HG03039 (cell line): ENCODE measurements at regions not wholly inside any gene's neighbourhood (a gene's known extent, or its start where the extent isn't known, plus 50 kb on each side); places are given as distances from the start of the nearest gene placed in this dataset.
"Not testable (repeated sequence)": the region's sequence is repeated elsewhere in the genome, so short reads cannot be mapped to it uniquely, and the experiment has no call there.

Experiments
- ATAC-seq: cut with Tn5 transposase; IDR thresholded peaks from one replicate; pipeline ENCODE4 v1.9.1; 2021; ENCODE audit warnings: mild to moderate bottlenecking, moderate library complexity; ENCODE audit not compliant: unreplicated experiment

DNA sequence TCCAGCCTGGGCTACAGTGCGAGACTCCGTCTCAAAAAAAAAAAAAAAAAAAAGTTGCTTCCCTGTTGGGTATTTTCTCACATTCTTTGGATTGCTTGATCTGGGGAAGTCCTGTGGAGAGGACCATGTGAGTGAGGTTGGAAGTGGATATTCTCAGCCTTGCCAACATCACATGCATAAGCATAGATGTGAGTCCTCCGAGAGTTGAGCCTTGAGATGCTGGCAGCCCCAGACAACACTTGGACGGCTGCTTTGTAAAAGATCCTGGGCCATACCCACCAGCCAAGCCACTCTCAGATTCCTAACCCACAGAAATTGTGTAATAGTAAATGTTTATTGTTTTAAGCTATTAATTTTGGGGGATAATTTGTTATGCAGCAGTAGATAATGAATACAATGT, 1570.0 kb upstream of the GOT2 start:
- no peak for ATAC-seq

DNA sequence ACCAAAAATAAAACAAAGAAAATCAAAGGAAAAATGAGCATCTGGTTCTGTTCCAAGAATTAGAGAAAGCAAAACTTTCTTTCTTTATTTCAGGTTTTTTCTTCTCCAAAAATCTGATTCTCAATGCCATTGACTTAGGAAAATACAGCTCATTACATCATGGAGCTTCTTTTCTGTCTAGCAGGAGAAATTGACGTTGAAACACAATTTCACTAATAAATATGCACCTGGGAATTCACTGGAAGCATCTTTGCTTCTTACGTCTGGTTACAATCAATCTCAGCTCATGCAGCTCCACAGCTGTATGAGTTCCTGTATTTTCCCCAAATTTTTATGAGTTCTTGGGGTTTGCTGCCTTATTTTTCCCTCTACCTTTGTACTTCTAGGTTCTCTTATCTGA, 1568.6 kb upstream of the GOT2 start:
- no peak for ATAC-seq

DNA sequence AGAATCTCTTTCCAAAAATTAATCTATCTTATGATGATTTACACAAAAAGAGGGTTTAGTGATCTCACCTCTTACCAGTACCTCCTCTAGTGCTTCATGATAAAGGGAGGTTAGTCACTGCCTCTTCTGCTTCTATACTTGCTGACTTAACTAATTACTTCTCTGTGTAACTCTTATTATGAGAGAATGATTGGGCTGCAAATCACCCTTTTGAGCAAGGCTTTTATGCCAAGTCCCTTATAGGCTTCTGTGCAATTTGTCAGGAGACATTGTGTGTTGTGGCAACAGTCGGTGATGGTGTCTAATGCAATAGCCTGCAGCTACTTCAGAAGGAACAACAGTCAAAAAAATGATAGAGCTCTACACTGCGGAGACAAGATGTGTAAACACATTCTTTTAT, 1568.1 kb upstream of the GOT2 start:
- ATAC-seq, result no peak

DNA sequence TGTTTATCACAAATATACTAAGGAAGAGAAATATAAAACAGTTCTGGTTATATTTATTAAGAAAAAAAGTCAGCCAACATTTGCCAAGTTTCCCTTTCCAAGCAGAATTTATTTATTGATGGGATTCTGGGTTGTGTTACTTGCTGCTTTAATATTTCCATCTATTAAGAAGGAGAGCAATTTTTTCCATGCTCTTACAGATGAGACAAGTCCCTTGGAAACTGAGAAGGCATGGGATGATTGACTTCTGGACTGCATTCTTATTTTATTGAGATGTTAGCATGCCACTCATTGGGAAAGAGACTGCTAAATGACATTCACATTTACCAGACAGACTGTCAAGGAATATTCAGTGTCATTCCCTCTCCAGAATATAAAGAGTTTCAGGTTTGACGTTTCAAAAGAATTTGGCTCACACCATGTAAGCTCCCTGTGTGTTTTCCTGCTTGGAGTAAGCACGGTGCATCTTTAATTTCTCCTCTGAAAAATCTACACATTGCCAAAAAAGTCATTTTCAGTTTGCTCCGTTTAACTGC, 1565.2 kb upstream of the GOT2 start:
- ATAC-seq, result no peak

DNA sequence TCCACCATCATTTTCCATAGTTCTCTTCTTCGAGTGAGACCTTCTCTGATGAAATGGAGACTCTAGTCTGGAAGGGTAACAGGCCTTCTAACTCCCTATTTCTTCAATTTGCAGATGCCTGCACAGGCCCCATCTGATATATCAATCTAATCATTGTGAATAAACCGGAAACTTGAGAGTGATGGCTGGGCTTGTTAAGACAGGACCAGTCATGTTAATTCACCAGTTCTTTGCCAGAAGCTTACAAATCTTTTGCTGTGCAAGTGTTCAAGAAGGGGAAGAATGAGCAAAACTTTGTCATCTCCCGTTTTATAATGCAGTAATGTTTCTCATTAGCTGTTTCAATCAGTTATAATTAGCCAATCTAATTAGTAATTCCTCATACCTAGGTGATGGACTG, 1561.3 kb upstream of the GOT2 start:
- ATAC-seq, result no peak

DNA sequence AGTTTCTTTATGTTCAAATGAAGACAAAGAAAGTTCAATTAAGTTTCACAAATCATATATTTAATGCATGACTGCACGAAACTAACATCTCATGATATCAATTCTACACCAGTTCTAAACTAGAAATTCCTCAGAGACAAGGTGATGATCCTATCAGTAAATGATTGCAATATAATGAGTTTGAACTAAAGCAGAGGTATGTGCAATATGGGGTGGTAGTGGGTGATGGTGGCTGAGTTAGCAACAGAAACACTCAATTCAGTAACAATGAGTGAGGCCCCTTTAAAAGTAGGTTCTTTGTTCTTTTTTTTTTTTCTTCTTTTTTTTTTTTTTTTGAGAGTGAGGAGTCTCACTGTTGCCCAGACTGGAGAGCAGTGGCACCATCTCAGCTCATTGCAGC, 1551.7 kb upstream of the GOT2 start:
- ATAC-seq, result no peak

DNA sequence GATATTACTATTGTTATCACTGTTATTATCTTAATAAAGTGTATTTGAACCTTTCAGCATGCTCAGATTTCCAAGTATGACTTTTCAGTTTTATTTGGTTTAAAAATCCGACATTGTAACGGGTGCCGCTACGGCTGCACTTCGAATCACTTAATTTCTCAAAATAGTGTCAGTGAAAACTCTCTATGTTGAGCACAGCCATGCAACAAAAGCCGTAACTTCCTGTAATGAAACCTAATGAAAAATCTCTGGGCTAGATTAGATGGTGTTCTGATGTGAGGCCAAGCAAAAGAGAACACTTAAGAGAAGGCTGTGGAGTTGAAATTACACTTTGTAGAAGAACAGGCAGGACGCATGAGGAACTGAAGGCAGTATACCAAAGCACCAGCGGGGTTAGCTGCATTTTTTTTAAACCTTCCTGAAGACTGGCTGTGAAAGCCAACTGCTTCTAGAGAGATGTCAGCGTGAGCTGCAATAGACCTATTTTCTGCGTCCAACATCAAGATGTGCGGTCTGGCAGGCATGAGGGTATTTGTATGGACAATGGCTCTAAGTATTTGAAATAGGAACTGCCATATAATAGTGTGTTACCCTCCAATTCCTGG, 1545.0 kb upstream of the GOT2 start:
- no peak for ATAC-seq

DNA sequence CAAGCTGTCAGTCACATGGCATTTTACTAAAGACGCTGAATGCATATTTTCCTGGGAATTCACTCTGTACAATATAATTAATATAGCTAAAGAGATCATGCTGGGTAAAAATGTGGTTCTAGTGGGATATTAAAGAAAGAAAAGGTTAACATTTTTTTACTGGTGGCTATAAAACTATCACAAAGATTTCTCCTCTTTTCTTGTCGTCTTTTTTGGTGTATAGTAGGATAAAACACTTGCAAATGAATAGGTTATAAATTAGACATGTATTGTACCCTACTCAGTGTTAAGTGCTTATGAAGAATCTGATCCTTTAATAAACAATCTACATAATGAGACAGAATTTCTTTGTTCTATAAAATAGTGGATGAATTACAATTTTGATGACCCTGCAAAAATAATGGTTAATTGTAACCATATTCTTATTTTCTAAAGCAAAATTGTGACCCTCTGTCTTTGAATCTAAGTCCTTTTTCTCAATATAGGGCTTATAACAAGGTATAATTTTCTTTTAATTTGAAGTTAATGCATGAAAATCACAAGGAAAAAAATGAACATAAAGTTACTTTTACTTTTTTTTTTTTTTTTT, 1540.4 kb upstream of the GOT2 start:
- no peak for ATAC-seq

DNA sequence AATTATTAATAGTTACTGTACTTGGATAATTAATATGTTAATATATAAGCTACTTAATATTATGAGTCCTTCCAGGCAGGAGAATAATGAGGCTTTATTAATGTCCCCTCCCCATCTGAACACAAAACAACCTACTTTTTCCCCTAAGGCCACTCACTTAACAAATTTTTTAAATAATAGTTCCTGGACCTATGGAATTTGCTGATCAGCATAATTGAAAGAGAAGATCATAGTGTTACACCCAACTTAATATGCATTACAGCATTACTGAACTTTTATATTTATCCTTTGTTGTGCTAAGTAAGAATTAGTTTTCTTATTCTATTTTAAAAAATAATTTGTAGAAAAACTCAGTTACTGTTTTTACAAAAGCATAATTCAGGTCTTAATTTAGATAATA, 1537.7 kb upstream of the GOT2 start:
- no peak for ATAC-seq

DNA sequence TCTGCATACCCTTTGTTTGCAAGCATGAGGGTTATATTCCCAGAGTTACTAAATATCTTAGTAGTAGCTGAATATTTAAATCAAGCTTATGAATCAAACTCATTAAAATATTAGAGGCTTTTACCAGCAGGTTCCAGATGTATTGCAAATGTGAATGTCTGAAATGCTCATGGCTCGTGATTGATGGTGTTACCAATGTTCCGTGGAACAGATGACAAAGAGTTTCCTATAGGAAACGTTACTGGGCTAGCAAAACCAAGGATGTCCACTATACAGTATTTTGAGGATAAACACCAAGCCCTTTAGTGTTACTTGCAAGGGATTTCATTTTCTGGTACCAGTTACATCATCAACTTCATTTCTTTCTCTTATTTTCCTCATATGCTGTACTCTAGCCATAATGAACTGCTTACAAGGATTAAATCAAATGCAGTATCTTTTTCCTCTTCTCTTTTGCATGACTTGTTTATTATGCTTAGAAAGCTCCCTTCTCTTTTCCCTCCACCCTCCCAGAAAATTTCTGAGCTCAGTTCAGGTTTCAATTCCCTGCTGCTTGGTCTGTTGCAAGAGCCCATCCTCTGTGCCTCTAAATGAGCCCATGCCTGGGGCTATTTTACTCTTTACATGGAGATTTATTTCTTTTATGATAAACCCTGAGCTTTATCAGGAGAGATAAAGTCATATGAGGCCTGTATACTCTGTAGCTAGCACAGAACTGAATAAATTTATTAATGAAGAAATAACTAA, 1537.1 kb upstream of the GOT2 start:
- no peak for ATAC-seq

DNA sequence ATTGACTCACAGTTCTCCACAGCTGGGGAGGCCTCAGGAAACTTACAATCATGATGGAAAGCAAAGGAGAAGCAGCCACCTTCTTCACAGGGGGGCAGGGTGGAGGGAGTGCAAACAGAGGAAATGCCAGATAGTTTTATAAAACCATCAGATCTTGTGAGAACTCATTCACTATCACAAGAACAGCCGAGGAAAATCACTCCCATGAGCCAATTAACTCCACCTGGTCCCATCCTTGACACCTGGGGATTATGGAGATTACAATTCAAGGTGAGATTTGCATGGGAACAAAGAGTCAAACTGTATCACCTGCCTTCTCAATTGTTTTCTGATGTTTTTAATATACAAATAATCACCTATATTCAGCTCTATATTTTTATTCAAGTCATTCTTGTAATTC, 1527.3 kb upstream of the GOT2 start:
- ATAC-seq, result no peak

DNA sequence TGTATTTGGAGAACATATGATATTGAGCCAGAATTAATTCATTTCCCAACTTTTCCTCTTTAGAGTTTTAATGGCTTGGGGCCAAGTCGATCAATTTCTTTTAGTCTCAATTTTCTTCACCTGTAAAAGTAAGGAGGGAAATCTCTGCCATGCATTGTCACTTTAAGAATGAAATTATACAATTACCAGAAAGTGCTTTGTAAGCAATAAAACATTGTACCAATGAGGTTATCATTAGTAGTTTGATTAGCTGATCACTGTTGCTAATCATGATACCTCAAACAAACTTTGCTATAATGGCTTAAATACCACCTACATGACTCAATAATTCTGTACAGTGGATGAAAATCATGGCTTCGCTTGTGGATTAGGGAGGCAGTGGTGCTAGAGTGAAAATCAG, 1525.8 kb upstream of the GOT2 start:
- no peak for ATAC-seq

DNA sequence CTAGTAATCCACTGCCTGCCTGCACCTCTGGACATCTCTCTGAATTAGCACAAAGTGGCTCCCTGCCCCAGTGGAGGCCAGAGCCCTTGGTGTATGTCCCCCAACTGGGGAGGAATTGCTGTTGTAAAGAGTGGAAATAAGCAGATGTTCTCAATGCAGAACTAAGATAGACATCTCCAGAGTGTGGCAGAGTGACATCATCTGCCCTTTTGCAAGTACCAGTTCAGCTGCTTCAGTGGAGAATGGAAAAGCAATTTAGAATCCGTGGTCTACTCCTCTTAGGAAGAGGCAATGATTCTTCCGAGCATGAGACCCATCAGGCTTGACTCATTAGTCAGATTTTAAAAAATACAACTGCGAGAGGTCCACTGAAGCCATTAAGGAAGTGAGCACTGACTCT, 1512.0 kb upstream of the GOT2 start:
- no peak for ATAC-seq

DNA sequence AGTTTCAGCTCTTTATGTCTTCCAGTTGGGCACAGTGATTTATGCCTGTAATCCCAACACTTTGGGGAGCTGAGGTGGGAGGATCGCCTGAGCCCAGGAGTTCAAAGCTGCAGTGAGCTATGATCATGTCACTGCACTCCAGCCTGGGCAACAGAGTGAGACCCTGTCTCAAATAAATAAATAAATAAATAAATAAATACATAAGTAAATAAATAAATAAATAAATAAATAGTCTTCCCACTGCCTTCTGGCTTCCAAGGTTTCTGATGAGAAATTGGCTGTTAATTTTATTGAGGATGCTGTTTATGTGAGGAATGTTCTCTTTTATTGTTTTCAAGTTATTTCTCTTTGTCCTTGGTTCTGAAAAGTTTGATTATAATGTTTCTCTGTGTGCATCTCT, 1507.6 kb upstream of the GOT2 start:
- ATAC-seq, result no peak

DNA sequence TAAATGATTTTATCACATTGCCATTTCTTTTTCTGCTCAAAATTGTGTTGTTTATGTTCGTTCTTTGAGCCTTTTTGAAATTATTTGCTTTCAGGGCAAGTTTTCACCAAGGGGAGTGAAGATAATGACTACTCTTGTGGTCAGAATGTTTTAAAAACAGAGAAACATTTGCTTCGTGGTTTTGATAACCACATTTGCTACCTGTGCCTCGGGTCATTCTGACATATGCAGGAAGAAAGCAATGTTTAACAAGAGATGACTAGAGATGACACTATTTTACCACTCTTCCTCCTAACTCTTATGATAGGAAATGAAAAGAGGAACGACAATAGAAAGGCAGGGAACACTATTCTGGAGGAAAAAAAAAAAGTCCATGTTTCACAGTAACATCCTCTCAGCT, 1496.5 kb upstream of the GOT2 start:
- no peak for ATAC-seq

DNA sequence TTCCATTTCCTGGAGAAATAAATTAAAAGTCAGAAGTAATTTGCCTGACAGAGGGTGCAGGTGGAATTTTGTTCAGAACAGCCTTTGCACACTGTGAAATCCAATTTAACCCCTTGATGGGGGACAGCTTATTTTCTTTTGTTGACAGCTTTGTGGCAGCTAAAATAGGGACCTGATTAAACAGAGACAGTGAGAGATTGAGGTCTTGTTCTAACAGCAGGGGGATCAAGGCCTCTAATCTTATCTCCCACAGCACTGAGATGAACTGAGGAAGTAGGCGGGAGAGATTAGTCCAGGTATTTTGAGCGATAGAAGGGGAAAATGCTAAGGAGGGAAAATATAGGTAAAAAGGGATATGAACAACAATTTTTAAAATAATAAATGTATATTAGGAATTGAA, 1491.4 kb upstream of the GOT2 start:
- no peak for ATAC-seq

DNA sequence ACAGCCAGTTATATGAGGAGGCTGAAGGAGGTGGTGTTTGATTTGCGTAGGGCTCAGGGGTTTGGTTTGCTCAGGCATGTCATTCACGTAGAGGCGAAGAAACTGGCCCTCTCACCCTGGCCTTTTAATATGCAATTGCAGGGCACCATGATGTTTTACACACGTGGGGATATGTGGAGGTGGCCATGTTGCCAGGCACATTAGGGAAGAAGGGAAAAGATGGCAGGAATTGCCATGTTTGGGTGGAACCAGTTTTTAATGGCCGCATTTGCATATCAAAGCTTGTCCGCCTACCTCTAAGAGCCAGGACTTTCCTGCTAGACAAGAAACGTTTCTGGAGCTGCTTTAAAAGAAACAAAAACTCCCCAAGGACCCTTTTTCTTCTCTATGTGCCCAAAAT, 1483.7 kb upstream of the GOT2 start:
- ATAC-seq, result no peak

DNA sequence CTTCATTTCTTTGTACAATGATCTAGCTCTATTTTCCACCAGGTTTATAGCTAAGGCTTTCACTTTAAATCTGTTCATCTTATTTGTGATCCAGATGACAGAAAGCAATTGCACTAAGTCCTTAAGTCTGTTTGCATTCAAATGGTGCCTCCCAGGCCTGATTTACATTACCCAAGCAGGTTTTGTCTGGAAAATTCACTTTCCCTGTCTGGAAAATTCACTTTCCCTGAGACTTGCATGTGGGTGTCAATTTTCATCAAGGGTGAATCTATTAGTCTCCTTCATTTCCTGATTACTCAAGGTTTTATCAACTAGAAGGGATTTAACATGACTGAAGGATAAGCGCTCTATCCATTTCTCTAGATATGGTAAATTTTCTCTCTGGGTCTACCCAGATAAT, 1480.2 kb upstream of the GOT2 start:
- no peak for ATAC-seq

DNA sequence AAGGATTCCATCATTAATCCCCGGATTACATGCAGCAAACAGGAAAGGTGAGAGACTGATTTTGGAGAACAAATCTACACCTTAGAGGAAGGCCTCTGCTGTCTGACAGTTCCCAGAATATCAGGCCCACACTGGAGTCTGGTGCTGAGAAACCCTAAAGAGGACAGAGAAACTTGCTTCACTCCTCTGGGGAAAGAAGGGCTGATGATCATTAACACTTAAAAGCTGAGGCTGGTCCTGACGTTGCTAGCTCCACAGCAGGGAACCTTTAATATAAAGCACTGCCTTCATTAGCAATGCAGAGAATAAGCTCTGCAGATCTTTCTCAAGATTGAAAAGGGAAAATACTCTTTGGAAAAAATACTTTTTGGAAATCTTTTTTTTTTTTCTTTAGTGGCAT, 1472.4 kb upstream of the GOT2 start:
- no peak for ATAC-seq

DNA sequence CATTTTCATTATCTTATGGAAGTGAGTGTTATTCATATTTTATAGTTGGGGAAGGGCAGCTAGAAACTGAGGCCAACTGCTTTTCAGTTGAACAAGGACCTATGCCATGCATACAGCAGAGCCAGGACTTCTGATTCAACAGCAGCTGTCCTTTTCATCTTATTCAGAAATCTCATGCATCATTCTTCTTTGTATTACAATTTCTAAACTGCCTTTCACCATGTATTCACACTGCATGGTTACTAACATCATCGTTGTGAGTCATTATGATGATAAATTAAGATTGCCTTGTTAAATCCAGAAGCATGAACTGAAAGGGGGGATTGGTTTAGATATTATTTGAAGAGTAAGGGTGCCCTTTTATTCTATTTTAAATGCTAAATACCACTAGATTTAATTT, 1470.1 kb upstream of the GOT2 start:
- ATAC-seq, result no peak

DNA sequence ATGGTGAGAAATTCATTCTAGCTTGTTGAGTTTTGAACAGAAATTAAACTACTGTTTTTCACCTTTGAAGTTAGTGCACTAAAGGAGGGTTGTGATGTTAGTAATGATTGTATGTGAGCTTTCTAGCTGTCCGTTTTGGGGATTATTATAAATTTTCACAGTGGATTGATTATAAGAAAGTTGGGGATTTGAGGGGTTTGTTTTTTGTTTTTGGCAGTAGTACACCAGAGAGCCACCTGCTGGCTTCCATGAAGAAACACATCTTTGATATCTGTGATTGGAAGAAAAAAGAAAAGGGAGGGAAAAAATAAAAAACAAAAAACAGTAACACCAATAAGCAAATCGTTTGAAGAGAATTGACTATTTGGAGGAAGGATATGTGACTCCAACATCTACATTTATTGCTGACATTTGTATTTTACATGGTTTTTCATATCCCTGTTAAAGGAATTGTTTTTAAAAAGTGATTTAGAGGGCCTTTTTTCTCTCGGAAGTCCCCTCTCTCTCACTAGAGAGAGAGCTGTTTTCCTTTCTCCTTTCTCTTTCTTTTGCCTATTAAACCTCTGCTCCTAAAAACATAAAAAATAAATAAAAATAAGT, 1469.5 kb upstream of the GOT2 start:
- no peak for ATAC-seq

DNA sequence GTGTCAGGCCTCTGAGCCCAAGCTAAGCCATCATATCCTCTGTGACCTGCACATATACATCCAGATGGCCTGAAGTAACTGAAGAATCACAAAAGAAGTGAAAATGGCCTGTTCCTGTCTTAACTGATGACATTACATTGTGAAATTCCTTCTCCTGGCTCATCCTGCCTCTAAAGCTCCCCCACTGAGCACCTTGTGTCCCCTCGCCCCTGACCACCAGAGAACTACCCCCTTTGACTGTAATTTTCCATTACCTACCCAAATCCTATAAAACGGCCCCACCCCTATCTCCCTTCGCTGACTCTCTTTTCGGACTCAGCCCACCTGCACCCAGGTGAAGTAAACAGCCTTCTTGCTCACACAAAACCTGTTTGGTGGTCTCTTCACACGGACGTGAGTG, 1466.6 kb upstream of the GOT2 start:
- ATAC-seq, result not testable (repeated sequence)
